VCaP (cell line): ENCODE measurements at regions not wholly inside any gene's neighbourhood (a gene's known extent, or its start where the extent isn't known, plus 50 kb on each side); places are given as distances from the start of the nearest gene placed in this dataset.
A peak's percentile ranks its signal among the peaks of the same experiment; 100 is the strongest.
"Not testable (repeated sequence)": the region's sequence is repeated elsewhere in the genome, so short reads cannot be mapped to it uniquely, and the experiment has no call there.

Experiments
- H3K27ac ChIP-seq: fragments of 450-650 bp; 2 replicates; pipeline ENCODE4 v1.5.1; 2017
- CTCF ChIP-seq: fragments of 450-650 bp; conservative IDR thresholded peaks from 2 replicates; pipeline ENCODE4 v1.5.1; 2017; ENCODE audit warnings: mild to moderate bottlenecking, moderate library complexity

- no peak for TF ChIP-seq CTCF
- H3K27ac ChIP-seq, result no peak overlapping the region
These were observed 341.1 kb upstream of the FLRT2 start for GRCh38 chr14:85188836-85189235.

- H3K27ac ChIP-seq, result not testable (repeated sequence)
These were observed 340.7 kb upstream of the FLRT2 start for GRCh38 chr14:85189253-85189652.

- no peak overlapping the region for H3K27ac ChIP-seq
- no peak for TF ChIP-seq CTCF
These were observed 339.7 kb upstream of the FLRT2 start for GRCh38 chr14:85190251-85190650.

GRCh38 chr14:85191986-85192385 lies 338.0 kb upstream of the FLRT2 start:
- H3K27ac ChIP-seq, result no peak overlapping the region
- TF ChIP-seq CTCF, result no peak

GRCh38 chr14:85195872-85196477 lies 334.0 kb upstream of the FLRT2 start:
- TF ChIP-seq CTCF, result peak; percentile 70
- no peak overlapping the region for H3K27ac ChIP-seq

GRCh38 chr14:85198001-85198400 lies 331.9 kb upstream of the FLRT2 start:
- H3K27ac ChIP-seq, result no peak overlapping the region
- no peak for TF ChIP-seq CTCF

GRCh38 chr14:85205875-85206274 lies 324.1 kb upstream of the FLRT2 start:
- no peak overlapping the region for H3K27ac ChIP-seq
- no peak for TF ChIP-seq CTCF

GRCh38 chr14:85214471-85214870 lies 315.5 kb upstream of the FLRT2 start:
- TF ChIP-seq CTCF, result no peak

More at GRCh38 chr14:85214471-85214870, 315.5 kb upstream of the FLRT2 start:
- H3K27ac ChIP-seq, result no peak overlapping the region
